HUDEP-2 (cell line): ENCODE measurements at regions not wholly inside any gene's neighbourhood (a gene's known extent, or its start where the extent isn't known, plus 50 kb on each side); places are given as distances from the start of the nearest gene placed in this dataset.
A peak's percentile ranks its signal among the peaks of the same experiment; 100 is the strongest.

ENCODE experiments used
- DNase-seq, 76 experiments: peaks; one replicate each; lab custom pipeline; 2025; ENCODE audit not compliant: unreplicated experiment in 76 of 76; lab: John Stamatoyannopoulos, UW

DNA sequence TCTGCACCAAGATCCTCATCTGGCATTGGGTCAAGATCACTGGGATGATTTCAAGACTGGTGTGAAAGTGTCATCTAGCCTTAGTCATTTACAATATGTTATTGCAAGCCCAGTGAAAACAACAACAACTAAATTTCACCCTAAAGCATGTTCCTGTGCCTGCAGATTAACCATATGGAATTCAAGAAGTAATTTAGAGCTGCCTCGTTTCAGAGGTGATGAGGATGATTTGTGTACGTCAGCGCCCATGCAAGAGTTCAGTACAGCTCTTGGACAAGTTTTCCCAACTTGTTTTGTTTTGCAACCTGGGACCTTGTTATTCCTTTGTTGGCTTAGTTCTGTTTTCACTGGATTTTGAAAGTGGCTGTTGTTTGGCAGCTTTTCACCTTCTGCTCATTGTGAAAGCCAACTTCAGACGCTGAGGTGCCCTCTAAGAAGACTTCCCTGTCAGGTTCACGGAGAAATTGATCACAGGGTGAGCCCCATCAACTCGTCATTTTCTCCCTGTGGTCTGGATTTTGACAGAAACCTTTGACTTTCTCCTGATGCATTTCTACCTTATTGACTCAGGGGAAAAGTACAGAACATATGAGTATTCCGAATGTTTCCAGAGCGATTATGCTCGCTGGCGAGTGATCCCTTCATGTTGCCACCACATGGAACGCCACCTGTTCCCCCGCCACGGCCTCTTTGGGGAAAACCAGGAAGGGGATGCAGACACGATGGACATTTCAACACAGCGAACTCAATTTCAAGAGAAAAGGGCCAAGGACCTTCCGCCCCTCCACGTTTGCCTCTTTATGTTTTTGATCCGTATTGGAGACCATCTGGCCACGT is 85.6 kb downstream of the FOXL1 start:
- peak in 2 of 76 experiments; percentile 1 for DNase-seq

DNA sequence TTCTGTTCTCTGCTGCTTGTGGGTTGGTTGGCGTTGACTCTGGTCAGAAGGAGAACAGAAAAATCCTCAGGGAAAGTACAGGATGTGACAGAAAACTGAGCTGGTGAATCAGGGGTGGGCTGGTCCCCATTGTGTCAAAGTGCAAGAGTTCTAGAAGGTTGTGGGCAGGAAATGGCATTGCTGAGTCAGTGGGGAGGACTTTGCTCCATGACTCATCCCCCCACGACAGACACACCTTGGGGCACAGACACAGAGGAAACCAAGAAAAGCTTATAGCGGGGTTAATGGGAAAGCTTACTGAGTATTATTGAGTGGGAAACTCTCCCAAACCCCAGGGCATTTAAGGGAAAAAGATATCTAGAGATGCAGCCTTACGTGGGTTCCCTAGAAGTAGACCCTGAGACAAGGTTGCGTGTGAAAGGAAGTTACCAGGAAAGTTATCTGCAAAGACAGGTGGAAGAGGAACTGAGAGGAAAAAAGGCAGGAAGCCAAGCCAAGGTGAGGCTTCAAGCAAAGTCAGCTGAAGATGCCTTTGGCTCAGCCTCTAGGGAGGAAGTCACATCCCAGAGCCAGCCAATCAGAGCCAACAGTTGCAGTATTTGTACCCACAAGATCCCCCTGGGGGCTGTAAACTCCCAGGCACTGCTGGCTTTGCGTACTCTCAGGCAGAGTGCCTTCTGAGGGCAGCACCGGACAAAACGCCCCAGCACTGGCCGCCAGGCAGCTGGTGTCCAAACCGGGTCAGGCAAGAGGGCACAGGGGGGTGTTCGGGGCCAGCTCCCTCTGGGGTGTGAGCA is 86.4 kb downstream of the FOXL1 start:
- DNase-seq: peak in 22 of 76 experiments; percentile 2 to 39 (median 17)

DNA sequence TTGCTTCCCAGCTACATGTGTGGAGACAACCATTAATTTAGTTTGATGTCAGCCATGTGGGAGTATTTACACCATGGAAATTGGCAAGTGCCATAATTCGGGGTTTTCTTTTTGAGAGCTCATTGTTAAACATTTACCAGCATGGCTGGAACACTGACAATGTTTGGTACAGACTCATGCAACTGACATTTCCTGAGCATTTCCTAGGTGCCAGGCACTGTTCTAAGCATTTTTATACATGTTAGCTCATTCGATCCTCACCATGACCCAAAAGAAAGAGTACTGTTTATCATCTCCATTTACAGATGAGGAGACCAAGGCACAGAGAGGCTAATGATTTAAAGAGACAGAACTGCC is 86.9 kb downstream of the FOXL1 start:
- no peak for DNase-seq

DNA sequence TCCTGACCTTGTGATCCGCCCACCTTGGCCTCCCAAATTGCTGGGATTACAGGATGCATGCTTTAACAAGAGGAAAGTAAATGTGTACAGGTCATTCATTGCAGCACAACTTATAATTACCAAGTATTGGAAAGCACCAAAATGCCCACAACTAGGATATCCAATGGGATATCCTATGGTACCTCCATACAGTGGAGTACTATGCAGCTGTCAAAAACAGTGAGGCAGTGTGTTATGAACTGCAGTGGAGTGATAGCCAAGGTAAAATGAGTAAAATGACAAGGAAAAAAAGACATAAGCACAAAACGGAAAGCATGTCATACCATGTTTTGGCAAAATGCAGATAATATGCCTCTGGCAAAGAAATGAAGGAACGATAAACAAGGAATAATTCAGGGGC is 87.6 kb downstream of the FOXL1 start:
- no peak for DNase-seq

DNA sequence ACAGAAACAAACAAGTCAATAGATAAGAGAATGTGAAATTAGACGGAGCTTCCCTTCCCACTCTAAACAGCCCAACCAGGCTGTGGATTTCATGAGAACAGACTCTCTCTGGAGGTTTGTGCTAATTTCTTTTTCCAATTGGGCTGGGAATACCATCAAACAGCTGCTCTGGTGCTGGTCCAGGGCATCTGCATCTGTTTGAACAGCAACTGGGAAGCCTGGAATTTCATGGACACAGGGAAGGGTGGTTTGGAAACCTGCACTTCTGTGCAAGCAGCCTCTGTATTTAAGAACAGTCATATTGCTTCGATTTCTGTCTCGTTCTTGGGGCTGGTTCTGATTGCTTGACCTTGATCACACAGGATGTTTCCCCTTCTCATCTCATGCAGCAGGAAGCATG is 88.7 kb downstream of the FOXL1 start:
- no peak for DNase-seq

DNA sequence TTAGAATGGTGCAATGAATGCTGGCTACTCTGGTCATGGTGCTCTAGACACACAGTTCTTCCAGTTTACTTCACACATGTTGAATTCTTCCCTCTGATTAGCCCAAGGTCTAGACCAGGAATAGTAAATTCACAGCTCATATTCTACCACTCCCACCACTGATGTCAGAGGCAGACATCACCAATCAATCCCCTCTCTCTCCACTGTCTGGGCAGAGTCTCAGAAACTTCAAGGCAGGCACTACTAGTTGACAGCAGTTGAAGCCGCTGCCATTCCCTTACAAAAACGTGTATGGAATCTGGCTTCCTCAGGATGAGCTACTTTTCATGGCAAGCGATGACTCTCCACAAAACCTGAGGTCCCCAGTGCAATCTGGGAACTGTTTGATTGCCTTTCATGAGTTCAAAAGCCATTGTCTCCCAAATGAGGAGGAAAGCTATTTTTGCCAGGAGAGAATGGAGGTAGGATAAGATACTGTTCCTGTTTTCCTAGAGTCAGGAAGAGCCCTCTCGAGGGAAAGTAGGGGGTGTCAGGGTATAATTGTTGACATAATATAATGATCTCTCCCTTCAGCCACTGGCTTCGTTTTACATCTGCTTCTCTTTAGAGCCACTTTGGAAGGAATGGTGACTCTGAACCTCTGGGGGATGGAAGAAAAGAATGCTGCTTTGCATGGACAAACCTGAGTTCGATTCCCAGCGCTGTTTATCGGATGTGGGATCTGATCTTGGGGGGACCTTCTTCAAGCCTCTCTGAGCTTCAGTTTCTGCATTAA is 90.0 kb downstream of the FOXL1 start:
- no peak for DNase-seq

DNA sequence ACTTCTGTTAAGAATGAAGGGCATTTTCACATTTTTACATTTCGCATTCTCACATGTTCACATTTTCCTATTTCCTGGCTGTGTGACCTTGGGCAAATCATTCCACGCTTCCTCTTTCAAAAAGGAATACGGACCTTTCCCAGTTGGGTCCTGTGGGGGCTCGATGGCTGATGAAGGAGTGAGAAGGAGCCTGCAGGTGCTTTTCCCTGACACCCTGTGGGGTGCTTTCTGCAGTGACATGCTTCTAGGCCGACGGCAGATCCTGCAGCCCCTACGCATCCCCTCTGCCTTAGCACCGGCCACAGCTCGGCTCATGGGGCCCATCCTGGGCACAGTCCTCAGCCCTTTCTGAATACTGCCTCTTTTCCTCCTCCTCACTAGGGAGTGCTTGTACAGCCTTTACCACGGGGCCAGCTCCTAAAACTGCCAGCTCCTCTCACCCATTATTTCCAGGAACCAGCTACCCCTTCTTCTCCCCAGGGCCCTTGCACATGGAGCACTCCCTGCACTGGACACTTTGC is 91.0 kb downstream of the FOXL1 start:
- DNase-seq: no peak

DNA sequence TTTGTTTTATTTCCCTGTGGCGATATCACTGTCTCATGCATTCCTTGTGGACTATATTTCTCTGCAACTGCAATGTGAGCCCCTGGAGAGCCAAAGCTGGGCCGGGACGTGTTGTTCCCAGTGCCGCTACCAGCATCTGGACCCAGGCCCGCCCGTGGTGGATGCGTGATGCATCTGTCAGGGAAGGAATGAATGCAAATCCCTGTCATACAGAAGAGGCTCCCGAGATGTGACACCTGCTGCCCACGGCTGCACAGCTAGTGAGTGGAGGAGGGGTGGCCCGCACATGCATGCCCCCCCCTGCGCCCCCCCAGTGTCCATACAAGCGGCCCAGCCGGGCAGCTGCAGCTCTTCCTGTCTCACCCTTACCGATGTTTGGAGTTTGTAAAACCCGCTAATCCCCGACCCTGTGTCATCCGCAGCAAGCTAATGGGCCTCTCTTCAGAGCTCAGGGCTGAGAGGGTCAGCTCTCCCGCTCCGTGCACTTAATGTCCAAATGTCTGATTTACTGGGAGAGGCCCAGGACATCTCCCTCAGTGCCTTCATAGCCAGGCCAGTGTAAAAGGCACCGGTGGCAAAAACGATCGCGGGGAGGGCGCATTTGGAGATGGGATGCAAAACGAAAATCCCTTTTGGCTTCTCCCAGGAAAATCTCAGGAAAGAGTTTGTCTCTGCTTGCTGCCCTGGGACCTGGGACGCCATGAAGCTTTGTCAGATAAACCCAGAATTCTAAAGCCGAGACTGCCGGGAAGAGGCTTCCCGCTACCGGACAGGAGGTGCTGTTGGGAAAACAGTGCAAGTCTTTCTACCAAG is 91.8 kb downstream of the FOXL1 start:
- no peak for DNase-seq

DNA sequence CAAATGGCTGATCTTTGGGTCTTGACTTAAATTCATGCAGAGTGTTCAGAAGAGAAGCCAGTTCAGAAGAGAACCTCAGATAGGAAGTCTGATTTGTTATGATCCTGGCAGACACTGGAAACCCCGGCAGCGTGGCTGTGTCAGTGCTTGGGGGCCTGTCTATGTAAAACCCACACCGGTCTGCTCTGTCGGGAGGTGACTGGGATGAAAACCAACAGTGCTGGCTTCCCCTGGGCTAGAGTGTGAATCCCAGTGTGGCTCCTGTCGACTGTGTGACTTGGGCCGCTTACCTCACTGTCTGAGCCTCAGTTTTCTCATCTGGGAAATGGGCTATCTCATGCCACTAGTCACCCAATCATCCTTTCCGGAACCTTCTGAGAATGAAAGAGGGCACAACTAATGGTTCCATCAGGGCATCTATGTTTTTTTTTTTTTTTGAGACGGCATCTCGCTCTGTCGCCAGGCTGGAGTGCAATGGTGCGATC is 92.4 kb downstream of the FOXL1 start:
- no peak for DNase-seq

DNA sequence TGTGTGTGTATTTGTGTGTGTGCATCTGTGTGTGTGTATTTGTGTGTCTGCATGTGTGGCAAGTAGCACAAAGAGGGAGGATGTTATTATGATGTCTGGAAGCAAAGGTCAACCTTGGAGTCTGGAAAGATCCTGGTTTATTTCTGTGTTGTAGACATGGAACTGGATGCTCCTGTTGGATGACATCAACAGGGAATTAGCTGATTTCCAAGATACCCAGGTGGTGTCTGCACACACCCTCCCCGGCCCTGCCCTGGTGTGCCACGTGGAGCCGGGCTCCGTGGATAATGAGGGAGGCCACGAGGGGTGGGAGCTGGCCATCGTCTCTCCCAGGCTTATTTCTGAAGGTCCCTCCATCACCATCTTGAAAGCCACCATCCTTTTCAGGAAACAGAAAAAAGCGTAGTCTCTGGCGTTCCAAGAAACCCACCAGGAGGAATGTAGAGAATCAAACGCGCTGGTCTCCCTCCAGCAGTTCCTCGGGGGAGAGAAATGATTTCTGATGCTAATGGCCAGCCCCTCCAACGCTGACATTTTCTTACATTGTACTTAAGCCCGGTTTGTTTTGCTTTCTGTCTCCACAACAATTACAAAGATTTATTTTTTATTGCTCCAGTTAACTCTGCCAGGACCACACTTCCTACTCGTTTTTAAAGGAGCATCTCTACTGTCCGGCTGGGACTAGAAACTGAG is 93.3 kb downstream of the FOXL1 start:
- DNase-seq: no peak

DNA sequence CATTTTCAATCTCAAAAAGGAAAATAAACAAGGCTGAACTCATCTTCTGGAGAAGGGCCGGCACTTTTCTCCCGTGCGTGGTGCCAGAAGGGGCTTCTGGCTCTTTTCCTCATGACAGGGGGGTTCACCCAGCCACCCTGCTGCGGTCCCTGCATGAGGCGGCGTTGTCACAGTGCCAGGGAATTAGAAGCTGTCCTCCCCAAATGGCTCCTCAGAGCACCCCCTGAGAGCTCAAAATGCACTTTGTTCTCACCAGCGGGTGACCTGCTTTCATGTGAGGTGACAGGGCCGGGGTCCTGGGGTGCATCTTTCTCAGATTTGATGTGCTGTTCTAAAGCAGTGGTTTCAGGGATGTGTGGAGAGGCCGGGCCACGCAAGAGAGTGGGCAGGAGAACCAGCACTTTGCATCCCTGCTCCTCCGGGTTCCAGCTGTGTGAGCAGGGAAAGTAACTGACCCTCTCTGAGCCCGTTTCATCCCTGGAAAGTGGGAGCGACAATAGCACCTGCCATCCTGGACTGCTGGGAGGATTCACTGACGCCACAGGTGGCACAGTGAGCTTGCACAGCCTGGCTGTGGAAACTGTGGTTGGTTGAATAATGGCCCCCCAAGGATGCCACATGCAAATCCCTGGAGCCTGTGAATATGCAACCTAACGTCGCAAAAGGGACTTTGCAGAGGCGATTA is 94.0 kb downstream of the FOXL1 start:
- no peak for DNase-seq

DNA sequence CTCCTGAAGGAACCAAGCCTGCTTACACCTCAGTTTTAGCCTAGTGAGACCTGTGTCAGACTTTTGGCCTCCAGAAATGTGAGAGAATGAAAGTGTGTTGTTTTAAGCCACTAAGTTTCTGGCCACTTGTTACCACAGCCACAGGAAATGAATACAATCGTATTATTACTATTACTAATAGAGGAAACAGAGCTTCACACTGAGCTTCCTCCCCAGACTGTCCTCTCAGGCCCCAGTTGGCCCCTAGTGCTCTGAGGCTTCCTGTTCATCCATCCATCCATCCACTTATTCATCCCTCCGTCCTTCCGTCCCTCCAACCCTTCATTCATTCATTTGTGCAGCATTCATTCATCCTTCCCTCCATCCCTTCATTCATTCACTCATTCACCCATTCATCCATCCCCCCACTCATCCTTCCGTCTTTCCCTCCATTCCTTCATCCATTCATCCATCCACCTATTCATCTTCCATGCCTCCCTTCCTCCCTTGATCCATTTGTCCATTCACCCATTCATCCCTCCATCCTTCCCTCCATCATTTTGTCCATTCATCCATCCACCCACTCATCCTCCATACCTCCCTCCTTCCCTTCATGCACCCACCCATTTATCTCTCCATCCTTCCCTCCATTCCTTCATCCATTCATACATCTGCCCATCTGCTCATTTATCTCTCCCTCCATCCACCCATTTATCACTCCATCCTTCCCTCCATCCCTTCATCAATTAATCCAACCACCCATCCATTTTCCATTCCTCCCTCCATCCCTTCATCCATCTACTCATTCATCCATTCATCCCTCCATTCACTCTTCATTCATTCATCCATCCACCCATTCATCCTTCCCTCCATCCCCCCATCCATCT is 95.0 kb downstream of the FOXL1 start:
- DNase-seq: no peak

DNA sequence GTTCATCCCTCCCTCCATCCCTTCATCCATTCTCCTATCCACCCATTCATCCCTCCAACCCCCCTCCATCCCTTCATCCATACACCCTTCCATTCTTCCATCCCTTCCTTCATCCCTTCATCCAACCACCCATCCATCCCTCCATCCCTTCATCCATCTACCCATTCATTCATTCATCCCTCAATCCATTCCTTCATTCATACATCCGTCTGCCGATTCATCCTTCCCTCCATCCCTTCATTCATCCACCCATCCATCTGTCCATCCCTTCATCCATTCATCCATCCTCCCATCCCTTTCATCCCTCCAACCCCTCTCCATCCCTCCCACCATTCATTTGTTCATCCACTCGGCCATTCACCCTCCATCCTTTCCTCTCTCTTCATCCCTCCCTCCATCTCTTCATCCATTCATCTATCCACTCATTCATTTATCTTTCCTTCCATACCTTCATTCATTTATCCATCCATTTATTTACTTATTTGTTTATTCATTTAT is 95.7 kb downstream of the FOXL1 start:
- no peak for DNase-seq

DNA sequence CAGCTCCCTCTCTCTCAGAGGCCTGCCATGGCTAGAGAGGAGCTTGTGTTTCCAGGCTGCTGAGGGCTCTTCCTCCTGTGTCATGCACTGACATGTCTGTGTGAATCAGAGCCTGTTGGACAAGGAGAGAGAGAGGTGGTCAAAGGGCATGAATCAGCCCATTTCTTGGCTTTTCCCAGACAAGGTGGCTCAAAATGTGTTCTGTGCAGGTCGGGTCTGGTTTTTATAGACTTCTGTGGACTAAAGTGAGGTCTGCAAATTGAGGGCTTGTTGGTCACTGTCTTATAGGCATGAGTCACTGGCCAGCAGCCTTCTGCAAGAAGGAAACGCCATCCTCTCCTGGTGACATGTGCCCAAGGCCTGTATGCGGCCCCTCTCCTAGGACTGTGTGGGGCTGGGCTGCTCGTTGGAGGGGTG is 97.9 kb downstream of the FOXL1 start:
- no peak for DNase-seq

DNA sequence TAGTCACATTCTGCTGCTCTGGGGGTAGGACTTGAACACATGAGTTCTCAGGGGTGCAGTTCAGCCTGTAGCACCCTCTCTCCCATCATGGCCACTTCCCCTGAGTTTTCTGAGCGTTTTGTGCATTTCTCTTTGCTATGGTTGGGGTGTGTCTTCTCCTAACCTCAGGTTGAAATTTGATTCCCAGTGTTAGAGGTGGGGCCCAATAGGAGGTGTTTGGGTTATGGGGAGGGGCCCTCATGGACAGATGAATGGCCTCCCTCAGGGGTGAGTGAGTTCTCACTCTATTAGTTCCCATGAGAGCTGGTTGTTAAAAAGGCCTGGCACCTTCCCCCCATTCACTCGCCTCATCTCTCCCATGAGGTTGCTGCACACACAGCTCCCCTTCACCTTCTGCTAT is 101.1 kb downstream of the FOXL1 start:
- no peak for DNase-seq

DNA sequence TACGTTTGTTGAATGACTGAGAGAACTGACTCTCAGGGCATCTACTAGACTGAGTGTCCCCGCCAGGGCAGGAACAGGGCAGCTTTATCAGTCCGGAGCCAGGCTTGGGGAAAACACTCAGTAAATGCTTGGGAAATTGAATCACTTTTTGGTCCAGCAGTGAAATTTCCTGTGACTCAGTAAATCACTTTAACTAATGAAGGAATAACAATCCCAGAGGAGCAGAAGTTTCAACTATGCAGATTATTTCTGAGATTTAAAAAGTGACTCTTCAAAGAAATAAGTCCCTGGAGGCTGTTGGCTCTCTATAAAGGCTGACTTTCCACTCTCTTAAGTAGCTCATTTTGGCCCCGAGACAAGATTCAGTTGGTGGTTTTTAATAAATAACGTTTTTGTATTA is 101.8 kb downstream of the FOXL1 start:
- DNase-seq: no peak

DNA sequence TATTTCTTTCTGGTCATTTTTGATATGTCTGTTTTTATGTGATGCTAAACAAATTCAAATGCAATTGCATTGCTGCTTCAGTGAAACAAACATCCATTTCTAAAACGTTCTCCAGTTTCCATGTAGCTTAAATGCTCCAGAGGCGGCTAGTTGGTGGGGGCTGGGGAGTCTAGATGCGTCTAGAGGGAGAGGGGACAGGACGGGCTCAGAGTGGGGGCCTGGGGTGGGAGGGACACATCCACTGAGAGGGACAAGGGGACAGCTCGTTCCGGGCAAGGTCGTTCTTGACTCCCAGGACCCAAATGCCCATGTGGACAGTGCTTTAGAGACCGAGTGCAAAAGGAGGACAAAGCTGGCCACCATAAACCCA is 102.3 kb downstream of the FOXL1 start:
- no peak for DNase-seq
